HG03558 (cell line): ENCODE measurements at regions not wholly inside any gene's neighbourhood (a gene's known extent, or its start where the extent isn't known, plus 50 kb on each side); places are given as distances from the start of the nearest gene placed in this dataset.

ENCODE experiments used
- ATAC-seq: cut with Tn5 transposase; IDR thresholded peaks from one replicate; pipeline ENCODE4 v1.9.1; 2021; ENCODE audit warnings: moderate number of reproducible peaks; ENCODE audit not compliant: unreplicated experiment; ENCODE audit errors: extremely low read depth

DNA sequence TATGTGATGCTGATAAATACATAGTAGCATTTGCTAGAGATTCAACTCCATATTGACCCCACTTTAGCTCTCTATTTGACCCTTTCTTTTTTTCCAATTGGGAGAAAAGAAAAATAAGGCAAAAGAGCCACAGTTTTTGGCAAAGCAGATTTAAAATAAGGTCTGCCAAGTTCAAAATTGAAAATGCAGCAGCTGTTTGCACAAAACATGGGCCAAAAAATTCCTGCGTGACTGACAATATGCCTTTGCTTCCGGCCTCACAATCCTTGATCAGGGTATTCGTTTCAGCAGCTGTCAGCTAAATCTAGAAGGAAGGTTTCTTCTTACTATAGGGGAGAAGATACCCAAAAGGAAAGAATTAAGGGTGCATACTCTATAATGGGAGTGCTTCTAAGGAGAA is 563.5 kb upstream of the CCDC54 start:
- ATAC-seq = no peak

DNA sequence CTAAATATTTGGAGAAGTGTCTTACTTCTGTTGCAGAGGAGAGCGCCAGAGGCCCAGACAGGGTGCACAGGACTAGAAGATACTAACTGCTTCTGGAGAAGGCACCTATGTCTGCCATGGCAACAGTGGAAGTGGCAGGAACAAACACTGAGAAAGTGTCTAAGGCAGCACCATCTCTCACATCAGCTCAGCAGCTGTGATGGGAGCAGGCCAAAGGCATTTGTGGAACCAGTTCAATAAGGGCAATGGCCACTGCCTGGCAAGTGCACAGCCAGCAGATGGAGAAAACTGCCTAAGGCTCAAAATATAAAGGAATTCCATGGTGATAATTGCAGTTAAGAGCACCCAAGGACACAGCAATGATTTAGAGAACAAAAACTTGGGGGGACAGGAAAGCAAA is 563.0 kb upstream of the CCDC54 start:
- ATAC-seq = no peak

- ATAC-seq = no peak
Observed at GRCh38 chr3:106816838-106817237, 560.4 kb upstream of the CCDC54 start.

DNA sequence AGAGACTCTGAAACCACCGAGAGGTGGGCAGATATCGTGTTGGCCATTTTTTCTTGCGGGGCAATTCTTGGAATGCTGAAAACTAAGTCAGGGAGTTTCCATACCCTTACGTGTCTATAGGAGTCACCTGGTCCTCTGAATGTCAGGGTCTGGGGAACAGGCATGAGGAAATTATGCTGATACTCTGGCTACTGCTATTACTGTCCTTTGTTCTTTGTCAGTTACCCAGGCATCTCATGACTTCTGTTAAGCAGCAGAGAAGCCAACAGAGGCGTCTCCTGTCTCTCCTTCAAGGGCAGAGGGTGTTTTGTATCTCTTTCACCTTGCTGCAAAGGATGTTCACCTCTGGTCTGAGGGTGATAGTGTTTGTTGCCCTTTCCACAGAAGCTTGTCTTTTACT is 559.5 kb upstream of the CCDC54 start:
- no peak for ATAC-seq

- no peak for ATAC-seq
Observed at GRCh38 chr3:106819440-106819839, 557.8 kb upstream of the CCDC54 start.

- ATAC-seq = no peak
Observed at GRCh38 chr3:106820726-106821362, 556.4 kb upstream of the CCDC54 start.

GRCh38 chr3:106821801-106822200 is 555.4 kb upstream of the CCDC54 start:
- ATAC-seq = no peak

DNA sequence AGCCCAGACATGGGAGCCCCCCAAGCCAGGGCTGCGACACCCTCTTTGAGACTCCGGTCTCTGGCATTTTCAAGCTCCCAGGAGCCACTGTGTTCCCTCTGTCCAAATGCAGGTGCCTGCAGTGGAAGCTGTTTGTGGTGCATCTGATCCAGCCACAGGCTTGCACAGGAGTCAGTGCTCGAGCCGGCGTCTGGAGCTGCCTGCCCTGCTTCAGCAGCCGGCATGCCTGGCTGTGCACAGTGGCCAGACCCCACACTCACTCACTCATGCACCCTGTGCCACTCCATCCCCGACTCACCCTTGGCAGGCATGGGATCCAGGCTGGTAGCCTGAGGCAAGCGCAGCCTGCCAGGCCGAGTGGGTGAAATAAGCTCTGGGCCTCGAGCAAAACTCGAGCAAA is 555.0 kb upstream of the CCDC54 start:
- no peak for ATAC-seq

GRCh38 chr3:106823701-106824100 is 553.5 kb upstream of the CCDC54 start:
- no peak for ATAC-seq

- no peak for ATAC-seq
Observed at GRCh38 chr3:106824856-106825255, 552.4 kb upstream of the CCDC54 start.

GRCh38 chr3:106825962-106826605 is 551.2 kb upstream of the CCDC54 start:
- no peak for ATAC-seq

DNA sequence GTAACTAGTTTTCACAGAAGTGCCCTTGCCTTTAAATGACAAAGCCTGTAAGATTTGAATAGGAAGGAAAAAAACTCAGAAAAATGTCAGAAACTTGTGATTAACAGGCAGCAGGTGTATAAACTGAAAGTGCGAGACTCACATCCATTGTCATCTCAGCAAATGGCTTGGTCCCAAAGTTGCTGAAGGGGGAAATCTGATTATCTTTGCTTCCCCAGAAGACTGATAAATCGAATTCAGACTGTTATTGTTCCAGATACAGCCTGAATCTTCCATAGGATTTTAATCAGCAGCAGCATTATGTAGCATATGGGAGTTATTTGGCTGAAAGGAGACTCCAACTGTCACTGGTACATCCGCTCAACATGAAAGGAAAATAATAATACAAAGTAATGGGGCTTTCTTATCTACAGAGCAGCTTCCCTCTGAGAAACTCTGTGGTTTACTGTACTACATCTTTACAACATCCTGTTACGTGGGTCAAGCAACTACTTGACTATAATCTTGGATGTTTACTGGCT is 550.4 kb upstream of the CCDC54 start:
- no peak for ATAC-seq

GRCh38 chr3:106827515-106828213 is 549.6 kb upstream of the CCDC54 start:
- no peak for ATAC-seq

DNA sequence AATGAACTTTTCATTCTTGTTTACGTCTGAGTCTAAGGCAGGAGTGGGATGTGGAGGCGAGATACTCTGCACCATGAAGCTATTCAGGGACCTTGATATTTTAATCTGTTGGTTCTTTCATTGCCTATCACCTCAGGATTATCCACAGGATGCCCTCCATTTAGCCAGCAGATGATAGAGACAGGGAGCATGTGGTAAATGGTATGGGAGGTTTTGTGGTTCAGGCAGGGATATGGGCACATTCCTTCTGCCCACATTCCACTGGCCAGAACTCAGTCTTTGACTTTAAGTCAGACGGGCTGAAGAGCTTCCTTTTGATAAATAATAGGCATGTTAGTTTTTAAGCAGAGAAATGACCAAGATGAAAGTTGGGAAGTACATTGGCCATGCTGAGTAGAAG is 548.0 kb upstream of the CCDC54 start:
- no peak for ATAC-seq

DNA sequence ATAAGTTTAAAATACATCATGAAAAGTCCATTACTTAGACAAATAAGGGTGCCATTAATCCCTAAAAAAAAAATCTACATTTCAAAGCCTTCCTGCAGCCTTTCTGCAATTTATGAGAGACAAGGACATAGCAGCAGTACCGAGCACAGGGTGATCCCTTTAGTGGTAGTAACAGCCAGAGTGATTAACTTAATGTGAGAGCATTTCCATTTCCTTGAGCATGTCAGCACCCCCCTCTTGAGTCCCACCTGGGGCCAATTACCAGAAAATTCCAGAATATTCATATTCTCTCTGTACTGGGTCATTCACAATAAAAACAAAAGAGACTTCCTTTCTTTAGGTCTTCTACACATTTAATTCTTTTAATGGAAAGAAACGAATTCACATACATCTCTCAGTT is 546.9 kb upstream of the CCDC54 start:
- no peak for ATAC-seq

GRCh38 chr3:106836906-106837305 is 540.3 kb upstream of the CCDC54 start:
- ATAC-seq = no peak

DNA sequence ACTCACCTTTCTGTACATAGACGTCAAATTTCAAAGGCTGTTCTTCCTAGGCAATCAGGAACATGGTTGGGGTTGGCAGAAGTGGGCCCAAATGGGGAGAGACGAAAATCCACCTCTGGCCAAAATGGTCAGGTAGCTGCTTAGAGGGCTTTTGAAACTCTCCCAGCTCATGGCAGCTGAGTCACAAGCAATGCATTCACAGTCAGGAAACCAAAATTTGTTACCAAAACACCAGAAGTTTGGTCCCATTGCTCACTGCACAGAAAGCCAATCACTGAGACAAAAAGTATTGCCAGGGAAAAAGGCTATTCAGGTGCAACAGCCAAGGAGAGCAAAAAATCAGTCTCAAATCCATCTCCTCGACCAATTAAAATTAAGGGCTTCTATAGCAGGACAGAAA is 539.6 kb upstream of the CCDC54 start:
- ATAC-seq = no peak

DNA sequence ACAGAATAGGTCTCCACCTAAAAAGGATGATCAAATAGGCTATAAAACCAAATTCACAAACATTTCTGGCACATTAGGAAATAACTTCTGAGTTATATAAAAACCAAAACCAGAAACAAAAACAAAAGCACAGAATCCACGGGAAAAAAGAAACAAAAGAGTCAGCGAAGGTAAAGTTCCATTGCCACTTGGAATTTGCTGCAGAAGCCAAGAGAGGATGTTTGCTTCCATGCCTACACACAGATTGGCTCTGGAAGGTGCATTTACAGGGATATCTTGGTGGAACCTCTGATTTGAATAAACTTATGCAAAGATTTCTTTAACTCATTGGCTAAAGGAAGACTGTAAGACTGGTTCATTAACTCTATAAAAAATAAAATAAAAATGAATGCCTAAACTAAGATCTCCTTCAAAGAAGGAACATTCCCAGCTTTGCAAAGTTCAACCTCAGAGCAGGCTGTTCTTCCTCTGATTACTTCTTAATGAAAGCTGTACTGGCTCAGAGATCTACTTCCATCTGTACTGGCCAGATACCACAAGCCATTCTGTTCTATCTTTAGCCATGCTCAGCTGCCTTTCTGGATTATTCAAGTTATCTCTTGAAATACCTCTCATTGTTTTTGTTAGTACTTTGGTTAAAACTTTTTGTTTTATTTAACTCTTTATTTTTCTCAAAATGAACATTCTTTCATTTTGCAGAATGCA is 537.5 kb upstream of the CCDC54 start:
- no peak for ATAC-seq

DNA sequence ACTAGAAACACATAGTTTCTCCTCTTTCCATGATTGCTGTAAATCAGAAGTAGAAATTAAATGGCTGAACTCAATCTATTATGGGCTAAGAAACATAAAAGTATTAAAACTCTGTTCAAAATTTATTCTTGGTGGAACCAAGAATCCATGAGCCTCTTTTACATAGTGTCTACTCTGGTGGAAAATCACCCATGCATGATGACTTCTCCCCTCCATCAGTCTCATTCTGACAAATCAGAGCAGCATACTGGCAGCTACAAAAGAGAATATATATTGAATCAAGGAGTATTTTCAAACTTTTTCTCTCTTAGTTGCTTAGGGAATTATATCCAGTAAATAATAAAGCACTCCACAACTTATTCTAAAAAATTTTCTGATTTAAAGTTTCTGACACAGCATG is 536.9 kb upstream of the CCDC54 start:
- no peak for ATAC-seq

DNA sequence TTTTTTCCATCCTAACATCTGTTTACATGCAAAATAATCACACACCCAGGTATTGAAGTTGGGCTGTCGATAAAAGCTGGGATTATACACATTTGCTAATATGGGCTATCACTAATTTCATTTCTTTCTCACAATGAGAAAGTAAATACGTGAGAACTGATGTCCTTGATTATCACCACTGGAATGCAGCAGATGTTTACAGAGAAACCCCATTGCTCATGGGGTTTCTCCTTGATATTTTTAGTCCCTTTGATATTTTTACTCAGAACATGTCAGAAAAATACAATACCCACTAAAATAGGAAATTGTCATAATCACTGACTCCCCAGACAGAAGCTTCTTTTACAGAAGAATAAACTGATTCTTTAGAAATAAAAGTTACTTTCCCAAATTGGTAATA is 535.1 kb upstream of the CCDC54 start:
- ATAC-seq = no peak

DNA sequence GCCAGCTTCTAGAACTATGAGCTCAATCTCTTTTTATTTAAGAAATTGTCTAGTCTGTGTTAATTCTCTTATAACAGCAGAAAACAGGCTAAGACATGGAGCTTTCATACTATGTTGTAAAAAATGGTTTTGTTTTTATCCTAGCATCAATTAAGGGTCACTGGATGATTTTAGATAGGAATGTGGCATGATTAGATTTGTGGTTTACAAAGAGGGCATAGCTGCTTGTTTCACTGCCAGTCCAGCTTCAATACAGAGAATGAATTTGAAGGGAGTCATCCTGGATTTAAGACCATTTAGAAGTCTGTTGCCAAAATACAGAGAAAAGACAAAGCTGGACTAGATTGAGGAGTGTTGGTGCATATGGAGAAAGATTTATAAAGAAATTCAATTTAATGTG is 532.6 kb upstream of the CCDC54 start:
- no peak for ATAC-seq
